K562 (cell line): ENCODE measurements at regions not wholly inside any gene's neighbourhood (a gene's known extent, or its start where the extent isn't known, plus 50 kb on each side); places are given as distances from the start of the nearest gene placed in this dataset.

ENCODE experiments used
- ATAC-seq: fragments of 200-7000 bp; cut with Tn5 transposase; 3 replicates; pipeline ENCODE4 v1.9.1; 2020; ENCODE audit warnings: moderate library complexity
- BruUV-seq: library from RNA; stranded (reverse); fragments of 400-500 nt; replicated peaks from 2 replicates; lab custom pipeline; 2021; lab: Mats Ljungman, UMichigan
- CTCF ChIA-PET: fragments of 300-600 bp; formaldehyde crosslinking; extraction: SDS; loops from one replicate; lab custom pipeline; 2021; ENCODE audit warnings: low intra/inter-chr PET ratio; lab: Yijun Ruan, JAX
- POLR2A ChIA-PET: fragments of 300-600, 350-650 bp; sonication (Branson Sonifier 250); formaldehyde crosslinking; extraction: SDS; loops from one replicate; lab custom pipeline; 2021; ENCODE audit warnings: antibody characterized with exemption, inconsistent platforms; lab: Yijun Ruan, JAX
- DNase-seq, 4 experiments: peaks; one replicate each; pipeline versions ENCODE4 v3.0.0 to v3.0.0-alpha.2; 2011 to 2018; ENCODE audit warnings: low spot score in 3 of 4, mixed read lengths in 3 of 4; ENCODE audit errors: extremely low read depth in 1 of 4
- FAIRE-seq: peaks from 2 replicates; lab custom pipeline; 2011; peaks lifted over from hg19 to GRCh38; lab: Jason Lieb, UNC
- H2AFZ ChIP-seq: 2 replicates; pipeline ENCODE4 v1.6.0; 2011; ENCODE audit warnings: low read depth, low read length, control low read depth, inconsistent platforms
- H3K27ac ChIP-seq: fragments of 200-600 bp; 3 replicates; pipeline ENCODE4 v1.8.0; 2011; ENCODE audit warnings: low read depth, mild to moderate bottlenecking, control low read depth, inconsistent platforms, low read length, moderate library complexity, mixed read lengths; ENCODE audit errors: extremely low read depth
- H3K27me3 ChIP-seq, 2 experiments: fragments of 300-600 bp in 1 of 2; 2 replicates in 1 of 2; 3 replicates in 1 of 2; pipeline versions ENCODE4 v1.6.0 to v1.8.0; 2011; ENCODE audit warnings: inconsistent platforms in 2 of 2, low read length in 2 of 2, mild to moderate bottlenecking in 1 of 2, mixed read lengths in 1 of 2, moderate library complexity in 1 of 2; ENCODE audit not compliant: control insufficient read depth in 2 of 2, insufficient read depth in 2 of 2
- H3K36me3 ChIP-seq: fragments of 300-600 bp; 3 replicates; pipeline ENCODE4 v1.8.0; 2011; ENCODE audit warnings: mild to moderate bottlenecking, low read length, inconsistent platforms; ENCODE audit not compliant: control insufficient read depth, insufficient read depth
- H3K4me1 ChIP-seq, 2 experiments: fragments of 200-600 bp in 1 of 2; replicated peaks in 1 of 2; 2 replicates in 1 of 2; 3 replicates in 1 of 2; pipeline versions ENCODE4 v1.5.1 to v1.8.0; 2011; ENCODE audit warnings: inconsistent platforms in 2 of 2, low read length in 2 of 2, mild to moderate bottlenecking in 1 of 2, mixed read lengths in 1 of 2, moderate library complexity in 1 of 2; ENCODE audit not compliant: control insufficient read depth in 2 of 2, insufficient read depth in 2 of 2
- H3K4me2 ChIP-seq: 2 replicates; pipeline ENCODE4 v1.6.1; 2011; ENCODE audit warnings: low read length, control low read depth, inconsistent platforms, mixed read lengths; ENCODE audit not compliant: insufficient read depth
- H3K4me3 ChIP-seq: fragments of 200-600 bp; sonication (generic), shearing (Covaris generic); 2 replicates; pipeline ENCODE4 v1.5.1; 2016; ENCODE audit warnings: control low read depth, inconsistent platforms
- H3K79me2 ChIP-seq: fragments of 200-600 bp; 3 replicates; pipeline ENCODE4 v1.8.0; 2011; ENCODE audit warnings: low read length, inconsistent platforms; ENCODE audit not compliant: control insufficient read depth, insufficient read depth
- H3K9ac ChIP-seq, 2 experiments: 2 replicates each; pipeline versions ENCODE4 v1.6.0 to v1.6.1; 2011; ENCODE audit warnings: low read depth in 2 of 2, low read length in 2 of 2, control low read depth in 1 of 2, inconsistent platforms in 1 of 2, mild to moderate bottlenecking in 1 of 2, mixed read lengths in 1 of 2; ENCODE audit not compliant: insufficient read depth in 1 of 2
- H3K9me1 ChIP-seq: one replicate; pipeline ENCODE4 v1.6.0; 2011; ENCODE audit warnings: inconsistent platforms, mild to moderate bottlenecking, low read length, moderate library complexity; ENCODE audit not compliant: control insufficient read depth, insufficient read depth
- H3K9me3 ChIP-seq: replicated peaks from 2 replicates; pipeline ENCODE4 v1.5.1; 2011; ENCODE audit warnings: low read depth, low read length, inconsistent platforms; ENCODE audit not compliant: control insufficient read depth, insufficient read depth
- H4K20me1 ChIP-seq: replicated peaks from 2 replicates; pipeline ENCODE4 v1.6.1; 2011; ENCODE audit warnings: low read length, inconsistent platforms, mixed read lengths; ENCODE audit not compliant: control insufficient read depth, insufficient read depth
- ETV6 ChIP-seq, 3 experiments: fragments of 150-350 bp in 1 of 3; sonication (generic) in 1 of 3; formaldehyde crosslinking in 1 of 3; IDR thresholded peaks; 2 replicates each; pipeline versions ENCODE4 v1.6.1 to v1.8.0; 2014 to 2022; ENCODE audit warnings: borderline replicate concordance in 2 of 3, low read depth in 2 of 3, antibody characterized with exemption in 1 of 3, low read length in 1 of 3, mild to moderate bottlenecking in 1 of 3, missing genetic modification reagents in 1 of 3
- MTA2 ChIP-seq: fragments of 450-650 bp; IDR thresholded peaks from 2 replicates; pipeline ENCODE4 v1.6.1; 2016; ENCODE audit warnings: low read depth
- NELFE ChIP-seq: IDR thresholded peaks from 2 replicates; pipeline ENCODE4 v1.6.1; 2011; ENCODE audit warnings: mild to moderate bottlenecking; ENCODE audit not compliant: insufficient read depth, insufficient read length
- POLR3G ChIP-seq: IDR thresholded peaks from 2 replicates; pipeline ENCODE4 v1.6.1; 2011; ENCODE audit not compliant: insufficient read length, insufficient replicate concordance; ENCODE audit errors: extremely low read depth
- SAP30 ChIP-seq: fragments of 200-600 bp; sonication (generic); IDR thresholded peaks from 2 replicates; pipeline ENCODE4 v1.6.1; 2012; ENCODE audit warnings: borderline replicate concordance, low read depth, mild to moderate bottlenecking, moderate library complexity, low read length, control low read depth, inconsistent platforms; ENCODE audit not compliant: insufficient read depth, poor library complexity, severe bottlenecking
- SOX6 ChIP-seq: fragments of 450-650 bp; IDR thresholded peaks from 2 replicates; pipeline ENCODE4 v1.6.1; 2014; ENCODE audit warnings: mild to moderate bottlenecking
- WGBS: fragments of 100-300 bp; shearing (Covaris generic); methylation state at CpG from one replicate; pipeline ENCODE4 v1.1.6; 2016; ENCODE audit warnings: low coverage, mixed read lengths; ENCODE audit not compliant: insufficient coverage; ENCODE audit errors: missing lambda C conversion rate; 5-methylcytosine and 5-hydroxymethylcytosine counted together
- in situ Hi-C: fragments of 300-500 bp; cut with MboI; formaldehyde crosslinking; loops from 4 replicates; pipeline ENCODE4 v1.15.0; 2018; ENCODE audit warnings: inconsistent platforms, mixed read lengths
- intact Hi-C: fragments of 100-400 bp; cut with micrococcal nuclease; formaldehyde crosslinking; loops from 2 replicates; pipeline ENCODE4 v1.14.2; 2022
- TF ChIP-seq, protein P1 (sequence below): fragments of 450-650 bp; IDR thresholded peaks from 2 replicates; pipeline ENCODE4 v1.6.1; 2014; ENCODE audit warnings: low read depth, mild to moderate bottlenecking, moderate library complexity, borderline replicate concordance

DNA sequence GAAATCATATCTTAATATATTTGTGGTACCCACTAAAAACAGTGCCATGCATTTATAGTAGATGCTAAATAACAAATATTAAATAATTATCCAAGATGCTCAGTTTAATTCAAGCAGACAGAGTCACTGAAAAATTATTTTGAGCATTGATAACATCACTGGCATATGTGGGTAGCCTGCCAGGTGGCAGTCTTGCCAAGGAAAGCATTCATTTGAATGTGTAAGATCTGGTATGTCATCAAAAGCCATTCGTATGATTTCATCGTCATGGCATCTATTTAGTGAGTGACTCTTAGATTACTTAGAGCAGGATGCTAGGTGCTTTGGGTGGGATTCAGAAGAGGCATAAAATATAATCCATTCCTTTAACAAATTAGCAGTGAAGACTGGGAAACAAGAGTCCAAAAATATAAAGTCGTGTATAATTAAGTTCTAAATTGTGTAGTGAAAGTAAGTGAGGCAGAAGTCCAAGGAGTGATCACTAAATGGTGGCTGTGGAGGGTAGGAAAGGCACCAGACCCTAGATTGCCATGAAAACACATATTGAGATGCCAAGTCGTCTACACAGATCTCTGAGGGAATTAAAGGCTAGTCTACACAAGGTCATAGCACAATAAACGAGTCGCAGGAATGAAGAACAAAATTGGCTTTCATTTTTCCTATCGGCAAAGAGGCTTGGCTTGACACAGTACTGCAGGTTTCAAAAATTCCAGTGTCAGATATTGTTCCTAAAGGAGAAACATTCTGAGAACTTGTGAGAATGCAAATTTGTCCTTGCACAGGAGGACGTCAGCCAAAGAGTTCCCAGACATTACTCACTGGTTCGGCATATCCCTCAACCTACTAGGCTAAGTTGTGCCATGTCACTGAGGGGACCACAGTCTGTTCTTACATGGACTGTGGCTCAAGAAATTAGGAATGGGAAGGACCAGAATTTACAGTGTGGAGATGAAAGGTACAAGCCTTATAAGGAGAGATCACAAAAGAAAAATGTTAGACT is 130.8 kb downstream of the LYPLAL1 start:
- Histone ChIP-seq H3K9ac (no peak overlapping the region), H3K4me2 (no peak overlapping the region), H3K27me3 (no peaks in the 10 kb centered on the region), H3K9me3 (no peaks in the 10 kb centered on the region), H3K4me3 (no peak overlapping the region), H3K79me2 (no peaks in the 10 kb centered on the region), H4K20me1 (no peaks in the 10 kb centered on the region), H3K27ac (no peak overlapping the region), H3K9me1 (no peaks in the 10 kb centered on the region), H3K4me1 (no peaks in the 10 kb centered on the region), H2AFZ (no peak overlapping the region), H3K36me3 (no peaks in the 10 kb centered on the region)
- intact Hi-C loops, result no loop called here
- ChIA-PET POLR2A (no interaction called here), CTCF (no interaction called here)
- no TSS peak for BruUV-seq
- FAIRE-seq, result no peak
- in situ Hi-C loops, result loop anchor here (10.0 kb wide), 1 partner anchor 610 kb away; no protein-coding TSS in a partner anchor
- DNase-seq, result no peak
- WGBS, result 3% methylated on average over 9 of the region's 9 CpGs
- TF ChIP-seq ETV6 (IDR thresholded peaks at IDR 0.05; ENCODE audit: borderline replicate concordance in 1 of 2, low read depth in 2 of 2, low read length in 1 of 2) (no peak), ETV6 (CRISPR knock-in tag; IDR thresholded peaks at IDR 0.05; ENCODE audit: borderline replicate concordance) (no peak), SAP30 (no peak), NELFE (no peak), SOX6 (no peak), MTA2 (no peak), POLR3G (no peak)
- TF ChIP-seq, protein P1, sequence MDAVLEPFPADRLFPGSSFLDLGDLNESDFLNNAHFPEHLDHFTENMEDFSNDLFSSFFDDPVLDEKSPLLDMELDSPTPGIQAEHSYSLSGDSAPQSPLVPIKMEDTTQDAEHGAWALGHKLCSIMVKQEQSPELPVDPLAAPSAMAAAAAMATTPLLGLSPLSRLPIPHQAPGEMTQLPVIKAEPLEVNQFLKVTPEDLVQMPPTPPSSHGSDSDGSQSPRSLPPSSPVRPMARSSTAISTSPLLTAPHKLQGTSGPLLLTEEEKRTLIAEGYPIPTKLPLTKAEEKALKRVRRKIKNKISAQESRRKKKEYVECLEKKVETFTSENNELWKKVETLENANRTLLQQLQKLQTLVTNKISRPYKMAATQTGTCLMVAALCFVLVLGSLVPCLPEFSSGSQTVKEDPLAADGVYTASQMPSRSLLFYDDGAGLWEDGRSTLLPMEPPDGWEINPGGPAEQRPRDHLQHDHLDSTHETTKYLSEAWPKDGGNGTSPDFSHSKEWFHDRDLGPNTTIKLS, result no peak
- no peak for ATAC-seq
